ENCODE measurements at regions not wholly inside any gene's neighbourhood (a gene's known extent, or its start where the extent isn't known, plus 50 kb on each side); places are given as distances from the start of the nearest gene placed in this dataset.

- no peaks in the 10 kb centered on the region for H3K9me3 Mint-ChIP-seq
- no peak for DNase-seq (ENCODE audit: low spot score in 2 of 2)
- no peak for ATAC-seq
- H3K36me3 Mint-ChIP-seq, result no peaks in the 10 kb centered on the region
- H3K27ac Mint-ChIP-seq, result no peak overlapping the region
Observed at GRCh38 chr3:46083956-46084355, 56.7 kb upstream of the XCR1 start.

- no peak overlapping the region for H3K27ac Mint-ChIP-seq
- no peaks in the 10 kb centered on the region for H3K36me3 Mint-ChIP-seq
- DNase-seq (ENCODE audit: low spot score in 2 of 2), result no peak
- no peak for ATAC-seq
- H3K9me3 Mint-ChIP-seq, result no peaks in the 10 kb centered on the region
Observed at GRCh38 chr3:46082849-46083248, 55.6 kb upstream of the XCR1 start.

- Mint-ChIP-seq H3K9me3 (no peaks in the 10 kb centered on the region), H3K36me3 (no peaks in the 10 kb centered on the region), H3K27ac (no peak overlapping the region)
- ATAC-seq, result no peak
- DNase-seq (ENCODE audit: low spot score in 2 of 2), result no peak
Observed at GRCh38 chr3:46082021-46082420, 54.7 kb upstream of the XCR1 start.

- no peaks in the 10 kb centered on the region for H3K9me3 Mint-ChIP-seq
- ATAC-seq, result no peak
Observed at GRCh38 chr3:46080969-46081345, 53.7 kb upstream of the XCR1 start.

GRCh38 chr3:46080124-46080968 lies 53.1 kb upstream of the XCR1 start:
- Mint-ChIP-seq H3K36me3 (no peaks in the 10 kb centered on the region), H3K9me3 (no peaks in the 10 kb centered on the region), H3K27ac (no peak overlapping the region)
- ATAC-seq (no peak), DNase-seq (ENCODE audit: low spot score in 2 of 2) (no peak)

More at GRCh38 chr3:46080969-46081345, 53.7 kb upstream of the XCR1 start:
- Mint-ChIP-seq H3K27ac (no peak overlapping the region), H3K36me3 (no peaks in the 10 kb centered on the region)
- DNase-seq (ENCODE audit: low spot score in 2 of 2), result no peak

GRCh38 chr3:46078712-46079400 lies 51.6 kb upstream of the XCR1 start:
- ATAC-seq, result peak; percentile 98
- H3K9me3 Mint-ChIP-seq, result no peaks in the 10 kb centered on the region
- H3K36me3 Mint-ChIP-seq, result no peaks in the 10 kb centered on the region
- H3K27ac Mint-ChIP-seq, result peak overlapping the region in 1 of 2 donors; percentile 13
- peak; percentile 72 to 91 for DNase-seq (ENCODE audit: low spot score in 2 of 2)

Data from activated naive CD4-positive, alpha-beta T cell treated with anti-CD3 and anti-CD28 coated beads, Interleukin-2, amount 50 U/mL, for 72 hours (primary cell).